A549 (cell line): ENCODE measurements at regions not wholly inside any gene's neighbourhood (a gene's known extent, or its start where the extent isn't known, plus 50 kb on each side); places are given as distances from the start of the nearest gene placed in this dataset.

Source experiments
- ATAC-seq, 2 experiments: fragments of 200-7000 bp in 1 of 2; fragments of >200 bp in 1 of 2; cut with Nextera tagmentation in 1 of 2; cut with Tn5 transposase in 1 of 2; 3 replicates each; pipeline versions ENCODE4 v1.8.0 to v1.9.1; 2018 to 2020; ENCODE audit warnings: mild to moderate bottlenecking in 1 of 2, moderate library complexity in 1 of 2
- CTCF ChIA-PET: fragments of 300-600 bp; sonication (Branson Sonifier 250); formaldehyde crosslinking; extraction: SDS; loops from one replicate; lab custom pipeline; 2021; ENCODE audit warnings: antibody characterized with exemption, inconsistent platforms; lab: Yijun Ruan, JAX
- POLR2A ChIA-PET: fragments of 350-600 bp; formaldehyde crosslinking; extraction: SDS; loops from one replicate; lab custom pipeline; 2021; ENCODE audit warnings: antibody characterized with exemption, inconsistent platforms; lab: Yijun Ruan, JAX
- DNase-seq, 2 experiments: peaks; one replicate each; pipeline versions ENCODE4 v3.0.0 to v3.0.0-alpha.2; 2011 to 2016; ENCODE audit warnings: low read depth in 1 of 2, low spot score in 1 of 2
- FAIRE-seq: peaks from 2 replicates; lab custom pipeline; 2011; peaks lifted over from hg19 to GRCh38; lab: Jason Lieb, UNC
- H3K27ac ChIP-seq, 2 experiments: fragments of >200 bp; sonication (Bioruptor Twin); formaldehyde crosslinking; 3 replicates each; pipeline ENCODE4 v1.5.1; 2016 to 2017
- H3K4me1 ChIP-seq: fragments of >200 bp; sonication (Bioruptor Twin); formaldehyde crosslinking; 3 replicates; pipeline ENCODE4 v1.6.1; 2016
- H3K4me2 ChIP-seq: fragments of >200 bp; sonication (Bioruptor Twin); formaldehyde crosslinking; 3 replicates; pipeline ENCODE4 v1.6.1; 2016
- H3K4me3 ChIP-seq: fragments of >200 bp; sonication (Bioruptor Twin); formaldehyde crosslinking; 3 replicates; pipeline ENCODE4 v1.5.1; 2016
- H3K9me3 ChIP-seq: fragments of >200 bp; sonication (Bioruptor Twin); formaldehyde crosslinking; 3 replicates; pipeline ENCODE4 v1.6.1; 2016
- CBX2 ChIP-seq: fragments of 200-600 bp; sonication (generic); IDR thresholded peaks from 2 replicates; pipeline ENCODE4 v1.6.1; 2016; ENCODE audit warnings: low read depth, mild to moderate bottlenecking, borderline replicate concordance
- CBX8 ChIP-seq: fragments of 200-600 bp; sonication (generic); IDR thresholded peaks from 2 replicates; pipeline ENCODE4 v1.6.1; 2016
- CEBPB ChIP-seq, 2 experiments: fragments of >200 bp in 1 of 2; sonication (Bioruptor Twin) in 1 of 2; formaldehyde crosslinking in 1 of 2; IDR thresholded peaks; 2 replicates each; pipeline ENCODE4 v1.6.1; 2012 to 2016
- CHD2 ChIP-seq: fragments of 150-350 bp; IDR thresholded peaks from 2 replicates; pipeline ENCODE4 v1.6.1; 2014; ENCODE audit warnings: low read length; ENCODE audit not compliant: partially characterized antibody
- FOSL2 ChIP-seq, 2 experiments: fragments of 450-650 bp in 1 of 2; fragments of >200 bp in 1 of 2; sonication (Bioruptor Twin) in 1 of 2; formaldehyde crosslinking; IDR thresholded peaks; 2 replicates each; pipeline versions ENCODE4 v1.5.0 to v1.6.1; 2016 to 2020; ENCODE audit warnings: mild to moderate bottlenecking in 1 of 2, moderate library complexity in 1 of 2
- HEYL ChIP-seq: fragments of 250-450 bp; sonication (Bioruptor Pico); IDR thresholded peaks from 2 replicates; pipeline ENCODE4 v1.8.0; 2021; ENCODE audit warnings: mild to moderate bottlenecking, moderate library complexity
- HOXA7 ChIP-seq: fragments of 250-450 bp; sonication (Bioruptor Pico); IDR thresholded peaks from 2 replicates; pipeline ENCODE4 v1.5.0; 2020; ENCODE audit warnings: mild to moderate bottlenecking, moderate library complexity
- JUN ChIP-seq, 2 experiments: fragments of >200 bp; sonication (Bioruptor Twin); formaldehyde crosslinking; IDR thresholded peaks; 2 replicates in 1 of 2; 3 replicates in 1 of 2; pipeline ENCODE4 v1.6.1; 2016 to 2017
- JUNB ChIP-seq: fragments of >200 bp; sonication (Bioruptor Twin); formaldehyde crosslinking; IDR thresholded peaks from 2 replicates; pipeline ENCODE4 v1.6.1; 2016
- KDM1A ChIP-seq: fragments of 200-600 bp; sonication (generic); IDR thresholded peaks from 2 replicates; pipeline ENCODE4 v1.6.1; 2016; ENCODE audit warnings: low read depth, mild to moderate bottlenecking
- KDM5A ChIP-seq: fragments of 200-600 bp; sonication (generic); IDR thresholded peaks from 2 replicates; pipeline ENCODE4 v1.6.1; 2016; ENCODE audit warnings: antibody characterized with exemption, mild to moderate bottlenecking
- MYC ChIP-seq: IDR thresholded peaks from 2 replicates; pipeline ENCODE4 v1.6.1; 2012; ENCODE audit warnings: mild to moderate bottlenecking, inconsistent platforms, low read length, improper control_type of control experiment, borderline replicate concordance
- NFE2L2 ChIP-seq: fragments of 150-350 bp; conservative IDR thresholded peaks from 2 replicates; pipeline ENCODE4 v1.6.1; 2014; ENCODE audit warnings: low read length
- POLR2AphosphoS2 ChIP-seq: conservative IDR thresholded peaks from 2 replicates; pipeline ENCODE4 v1.6.1; 2012; ENCODE audit warnings: low read length, improper control_type of control experiment, inconsistent platforms
- SMC3 ChIP-seq: fragments of >200 bp; sonication (Bioruptor Twin); formaldehyde crosslinking; IDR thresholded peaks from 3 replicates; pipeline ENCODE4 v1.6.1; 2018; ENCODE audit warnings: inconsistent platforms
- SREBF2 ChIP-seq: fragments of 450-650 bp; IDR thresholded peaks from 2 replicates; pipeline ENCODE4 v1.6.1; 2014; ENCODE audit warnings: mild to moderate bottlenecking, moderate library complexity
- TP53 ChIP-seq: fragments of 250-450 bp; sonication (Bioruptor Pico); IDR thresholded peaks from 2 replicates; pipeline ENCODE4 v1.5.0; 2021; ENCODE audit warnings: mild to moderate bottlenecking, moderate library complexity
- ZC3H11A ChIP-seq: fragments of 450-650 bp; IDR thresholded peaks from 2 replicates; pipeline ENCODE4 v1.6.1; 2014; ENCODE audit warnings: antibody characterized with exemption, mild to moderate bottlenecking
- ZNF302 ChIP-seq: fragments of 250-450 bp; sonication (Bioruptor Pico); IDR thresholded peaks from 2 replicates; pipeline ENCODE4 v1.9.0; 2021; ENCODE audit warnings: inconsistent platforms, mild to moderate bottlenecking, moderate library complexity
- ZSCAN20 ChIP-seq: fragments of 250-450 bp; sonication (Bioruptor Pico); IDR thresholded peaks from 2 replicates; pipeline ENCODE4 v1.8.0; 2022; ENCODE audit warnings: mild to moderate bottlenecking, moderate library complexity
- WGBS: methylation state at CpG from one replicate; pipeline ENCODE4 v1.1.6; 2017; ENCODE audit errors: missing lambda C conversion rate; 5-methylcytosine and 5-hydroxymethylcytosine counted together
- TF ChIP-seq, protein P1 (sequence below): IDR thresholded peaks from 2 replicates; pipeline ENCODE4 v1.6.1; 2012
- TF ChIP-seq, protein P2 (sequence below): fragments of >200 bp; sonication (Bioruptor Twin); formaldehyde crosslinking; IDR thresholded peaks from 3 replicates; pipeline ENCODE4 v1.5.1; 2016
- TF ChIP-seq, protein P3 (sequence below): fragments of 250-450 bp; sonication (Bioruptor Pico); IDR thresholded peaks from 2 replicates; pipeline ENCODE4 v1.5.0; 2021; ENCODE audit warnings: mild to moderate bottlenecking, moderate library complexity, borderline replicate concordance
- TF ChIP-seq, protein P4 (sequence below): fragments of 250-450 bp; sonication (Bioruptor Pico); IDR thresholded peaks from 2 replicates; pipeline ENCODE4 v1.5.0; 2020; ENCODE audit warnings: low read depth, mild to moderate bottlenecking, moderate library complexity

DNA sequence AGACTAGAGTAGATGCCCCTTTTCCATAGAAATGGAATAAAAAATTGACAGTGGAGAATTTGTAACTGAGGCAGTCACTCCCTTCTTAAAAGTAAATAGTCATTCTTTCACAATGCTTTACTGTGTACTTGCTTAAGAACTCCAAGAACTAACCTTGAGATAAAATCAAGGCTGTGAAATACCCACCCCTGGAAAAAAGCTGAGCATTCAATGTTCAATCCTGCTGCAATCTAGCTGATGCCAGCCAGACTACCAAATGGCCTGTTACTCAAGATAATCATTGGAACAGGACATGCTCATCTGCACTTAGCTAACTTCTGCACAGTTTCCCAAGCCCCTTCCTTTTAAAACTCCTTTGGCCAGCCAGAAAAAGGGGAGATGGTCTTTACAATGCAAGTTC is 367.4 kb upstream of the GULP1 start:
- FAIRE-seq (no peak), ATAC-seq (no peak), DNase-seq (no peak)
- Histone ChIP-seq H3K9me3 (no peaks in the 10 kb centered on the region), H3K4me3 (no peak overlapping the region), H3K27ac (no peak overlapping the region), H3K4me2 (no peak overlapping the region), H3K4me1 (no peaks in the 10 kb centered on the region)
- ChIA-PET POLR2A (no interaction called here), CTCF (no interaction called here)
- TF ChIP-seq, protein P1, sequence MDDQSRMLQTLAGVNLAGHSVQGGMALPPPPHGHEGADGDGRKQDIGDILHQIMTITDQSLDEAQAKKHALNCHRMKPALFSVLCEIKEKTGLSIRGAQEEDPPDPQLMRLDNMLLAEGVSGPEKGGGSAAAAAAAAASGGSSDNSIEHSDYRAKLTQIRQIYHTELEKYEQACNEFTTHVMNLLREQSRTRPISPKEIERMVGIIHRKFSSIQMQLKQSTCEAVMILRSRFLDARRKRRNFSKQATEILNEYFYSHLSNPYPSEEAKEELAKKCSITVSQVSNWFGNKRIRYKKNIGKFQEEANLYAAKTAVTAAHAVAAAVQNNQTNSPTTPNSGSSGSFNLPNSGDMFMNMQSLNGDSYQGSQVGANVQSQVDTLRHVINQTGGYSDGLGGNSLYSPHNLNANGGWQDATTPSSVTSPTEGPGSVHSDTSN, result no peak
- TF ChIP-seq FOSL2 (IDR thresholded peaks at IDR 0.05) (no peak), FOSL2 (CRISPR knock-in tag; IDR thresholded peaks at IDR 0.05) (no peak), NFE2L2 (no peak), POLR2AphosphoS2 (no peak), CBX8 (no peak), SREBF2 (no peak), JUNB (no peak), CBX2 (no peak), JUN (IDR thresholded peaks at IDR 0.05) (no peak), HEYL (CRISPR knock-in tag) (no peak), HOXA7 (CRISPR knock-in tag) (no peak), CEBPB (IDR thresholded peaks at IDR 0.05) (no peak)
- TF ChIP-seq, protein P2, sequence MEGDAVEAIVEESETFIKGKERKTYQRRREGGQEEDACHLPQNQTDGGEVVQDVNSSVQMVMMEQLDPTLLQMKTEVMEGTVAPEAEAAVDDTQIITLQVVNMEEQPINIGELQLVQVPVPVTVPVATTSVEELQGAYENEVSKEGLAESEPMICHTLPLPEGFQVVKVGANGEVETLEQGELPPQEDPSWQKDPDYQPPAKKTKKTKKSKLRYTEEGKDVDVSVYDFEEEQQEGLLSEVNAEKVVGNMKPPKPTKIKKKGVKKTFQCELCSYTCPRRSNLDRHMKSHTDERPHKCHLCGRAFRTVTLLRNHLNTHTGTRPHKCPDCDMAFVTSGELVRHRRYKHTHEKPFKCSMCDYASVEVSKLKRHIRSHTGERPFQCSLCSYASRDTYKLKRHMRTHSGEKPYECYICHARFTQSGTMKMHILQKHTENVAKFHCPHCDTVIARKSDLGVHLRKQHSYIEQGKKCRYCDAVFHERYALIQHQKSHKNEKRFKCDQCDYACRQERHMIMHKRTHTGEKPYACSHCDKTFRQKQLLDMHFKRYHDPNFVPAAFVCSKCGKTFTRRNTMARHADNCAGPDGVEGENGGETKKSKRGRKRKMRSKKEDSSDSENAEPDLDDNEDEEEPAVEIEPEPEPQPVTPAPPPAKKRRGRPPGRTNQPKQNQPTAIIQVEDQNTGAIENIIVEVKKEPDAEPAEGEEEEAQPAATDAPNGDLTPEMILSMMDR, result no peak

DNA sequence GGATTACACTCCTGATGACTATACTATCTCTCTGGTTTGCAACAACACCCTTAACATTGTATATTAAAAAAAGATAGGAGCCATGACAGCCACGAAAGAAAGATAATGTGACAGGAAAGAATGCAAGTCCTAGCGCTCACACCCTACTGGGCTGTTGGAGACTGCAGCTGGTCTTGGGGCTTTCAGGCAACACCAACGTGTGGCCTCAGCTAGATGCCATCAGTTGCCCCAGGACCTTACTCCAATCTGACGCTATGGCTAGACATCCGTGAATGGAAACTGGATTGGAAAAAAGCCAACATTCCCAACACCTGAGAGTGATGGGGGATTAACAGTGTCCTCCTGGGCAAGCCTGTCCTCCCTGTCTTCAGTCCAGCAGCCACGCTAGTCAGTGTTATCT is 357.4 kb upstream of the GULP1 start:
- no peak for ATAC-seq

More for the DNA sequence above, 357.4 kb upstream of the GULP1 start:
- CTCF ChIA-PET, result interaction anchor here (0.7 kb wide), 1 partner anchor 13 kb away, joined by 4 read pairs; no protein-coding TSS in a partner anchor
- no peak overlapping the region for H3K4me3 ChIP-seq
- no peaks in the 10 kb centered on the region for H3K4me1 ChIP-seq
- FAIRE-seq (no peak), DNase-seq (no peak)
- TF ChIP-seq, protein P3, sequence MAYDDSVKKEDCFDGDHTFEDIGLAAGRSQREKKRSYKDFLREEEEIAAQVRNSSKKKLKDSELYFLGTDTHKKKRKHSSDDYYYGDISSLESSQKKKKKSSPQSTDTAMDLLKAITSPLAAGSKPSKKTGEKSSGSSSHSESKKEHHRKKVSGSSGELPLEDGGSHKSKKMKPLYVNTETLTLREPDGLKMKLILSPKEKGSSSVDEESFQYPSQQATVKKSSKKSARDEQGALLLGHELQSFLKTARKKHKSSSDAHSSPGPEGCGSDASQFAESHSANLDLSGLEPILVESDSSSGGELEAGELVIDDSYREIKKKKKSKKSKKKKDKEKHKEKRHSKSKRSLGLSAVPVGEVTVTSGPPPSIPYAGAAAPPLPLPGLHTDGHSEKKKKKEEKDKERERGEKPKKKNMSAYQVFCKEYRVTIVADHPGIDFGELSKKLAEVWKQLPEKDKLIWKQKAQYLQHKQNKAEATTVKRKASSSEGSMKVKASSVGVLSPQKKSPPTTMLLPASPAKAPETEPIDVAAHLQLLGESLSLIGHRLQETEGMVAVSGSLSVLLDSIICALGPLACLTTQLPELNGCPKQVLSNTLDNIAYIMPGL (CRISPR knock-in tag), result no peak
- TF ChIP-seq CEBPB (IDR thresholded peaks at IDR 0.05), result no peak
- TF ChIP-seq KDM1A, result no peak
- TF ChIP-seq HOXA7 (CRISPR knock-in tag), result no peak
- no peak for TF ChIP-seq ZC3H11A
- no peak for TF ChIP-seq KDM5A
- no peak for TF ChIP-seq ZSCAN20 (CRISPR knock-in tag)
- no peak for TF ChIP-seq ZNF302
- TF ChIP-seq, protein P4, sequence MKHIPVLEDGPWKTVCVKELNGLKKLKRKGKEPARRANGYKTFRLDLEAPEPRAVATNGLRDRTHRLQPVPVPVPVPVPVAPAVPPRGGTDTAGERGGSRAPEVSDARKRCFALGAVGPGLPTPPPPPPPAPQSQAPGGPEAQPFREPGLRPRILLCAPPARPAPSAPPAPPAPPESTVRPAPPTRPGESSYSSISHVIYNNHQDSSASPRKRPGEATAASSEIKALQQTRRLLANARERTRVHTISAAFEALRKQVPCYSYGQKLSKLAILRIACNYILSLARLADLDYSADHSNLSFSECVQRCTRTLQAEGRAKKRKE (CRISPR knock-in tag), result no peak
- TF ChIP-seq, protein P1, result no peak
- TF ChIP-seq CHD2, result no peak
- no peak for TF ChIP-seq SMC3
- TF ChIP-seq MYC, result no peak
- TF ChIP-seq TP53, result no peak
- no peak overlapping the region for H3K27ac ChIP-seq
- 50% methylated on average over 6 of the region's 6 CpGs for WGBS
- POLR2A ChIA-PET, result no interaction called here
- H3K4me2 ChIP-seq, result no peak overlapping the region
- no peaks in the 10 kb centered on the region for H3K9me3 ChIP-seq
